HEK293 (cell line): ENCODE measurements at regions not wholly inside any gene's neighbourhood (a gene's known extent, or its start where the extent isn't known, plus 50 kb on each side); places are given as distances from the start of the nearest gene placed in this dataset.
A peak's percentile ranks its signal among the peaks of the same experiment; 100 is the strongest.

Source experiments
- CTCF ChIA-PET: fragments of 350-600 bp; formaldehyde crosslinking; extraction: SDS; loops from one replicate; lab custom pipeline; 2021; ENCODE audit warnings: antibody characterized with exemption; lab: Yijun Ruan, JAX
- POLR2A ChIA-PET: fragments of 300-600 bp; formaldehyde crosslinking; extraction: SDS; loops from one replicate; lab custom pipeline; 2020; ENCODE audit warnings: antibody characterized with exemption, inconsistent platforms; lab: Yijun Ruan, JAX
- H3K27ac ChIP-seq: fragments of 200-500 bp; sonication (Bioruptor generic); 2 replicates; pipeline ENCODE4 v1.5.1; 2014; ENCODE audit warnings: low read depth, low read length, control low read depth, inconsistent platforms; ENCODE audit errors: extremely low read depth
- H3K36me3 ChIP-seq, 2 experiments: fragments of 200-500 bp in 1 of 2; sonication (Bioruptor generic) in 1 of 2; 1 replicate in 1 of 2; 2 replicates in 1 of 2; pipeline ENCODE4 v1.5.1; 2014 to 2017; ENCODE audit warnings: inconsistent platforms in 2 of 2, low read length in 2 of 2; ENCODE audit not compliant: control insufficient read depth in 2 of 2, insufficient read depth in 1 of 2
- H3K4me1 ChIP-seq: fragments of 200-500 bp; sonication (Bioruptor generic); 2 replicates; pipeline ENCODE4 v1.5.1; 2014; ENCODE audit warnings: mild to moderate bottlenecking, low read length, inconsistent platforms; ENCODE audit not compliant: control insufficient read depth, insufficient read depth
- H3K4me3 ChIP-seq: 2 replicates; pipeline ENCODE4 v1.5.1; 2011; ENCODE audit warnings: low read depth, mild to moderate bottlenecking, control low read depth, low read length, moderate library complexity
- H3K9me3 ChIP-seq: fragments of 200-500 bp; sonication (Bioruptor generic); 2 replicates; pipeline ENCODE4 v1.5.1; 2014; ENCODE audit warnings: low read depth, low read length, inconsistent platforms; ENCODE audit not compliant: control insufficient read depth, insufficient read depth
- FEZF1 ChIP-seq: fragments of 450-650 bp; formaldehyde crosslinking; IDR thresholded peaks from 2 replicates; pipeline ENCODE4 v1.5.1; 2016; ENCODE audit warnings: missing biosample characterization, missing genetic modification characterization
- GLI2 ChIP-seq: fragments of 450-650 bp; formaldehyde crosslinking; IDR thresholded peaks from 2 replicates; pipeline ENCODE4; 2017; ENCODE audit warnings: missing biosample characterization, missing genetic modification characterization, low read depth, borderline replicate concordance
- GLI4 ChIP-seq: fragments of 450-650 bp; formaldehyde crosslinking; IDR thresholded peaks from 2 replicates; pipeline ENCODE4 v1.5.1; 2016; ENCODE audit warnings: missing biosample characterization, missing genetic modification characterization
- IKZF3 ChIP-seq: fragments of 450-650 bp; IDR thresholded peaks from 2 replicates; pipeline ENCODE4 v1.5.0; 2018; ENCODE audit warnings: missing biosample characterization, mild to moderate bottlenecking, missing genetic modification characterization, moderate library complexity
- KLF7 ChIP-seq: fragments of 450-650 bp; formaldehyde crosslinking; IDR thresholded peaks from 2 replicates; pipeline ENCODE4 v1.5.1; 2016; ENCODE audit warnings: missing biosample characterization, missing genetic modification characterization, borderline replicate concordance
- MEIS1 ChIP-seq: sonication (generic); formaldehyde crosslinking; IDR thresholded peaks from 2 replicates; pipeline ENCODE4 v1.8.1; 2022; ENCODE audit warnings: missing genetic modification reagents, mild to moderate bottlenecking, borderline replicate concordance
- PRDM1 ChIP-seq: fragments of 450-650 bp; formaldehyde crosslinking; IDR thresholded peaks from 2 replicates; pipeline ENCODE4; 2016; ENCODE audit warnings: missing biosample characterization, missing genetic modification characterization
- SCRT2 ChIP-seq: fragments of 450-650 bp; formaldehyde crosslinking; IDR thresholded peaks from 2 replicates; pipeline ENCODE4 v1.5.1; 2016; ENCODE audit warnings: missing biosample characterization, missing genetic modification characterization
- SP2 ChIP-seq: fragments of 450-650 bp; formaldehyde crosslinking; IDR thresholded peaks from 2 replicates; pipeline ENCODE4 v1.5.1; 2016; ENCODE audit warnings: missing biosample characterization, missing genetic modification characterization
- ZFP69B ChIP-seq: fragments of 450-650 bp; formaldehyde crosslinking; IDR thresholded peaks from 2 replicates; pipeline ENCODE4 v1.5.1; 2016; ENCODE audit warnings: missing biosample characterization, missing genetic modification characterization
- ZNF138 ChIP-seq: fragments of 450-650 bp; formaldehyde crosslinking; IDR thresholded peaks from 2 replicates; pipeline ENCODE4 v1.5.1; 2016; ENCODE audit warnings: missing biosample characterization, missing genetic modification characterization, borderline replicate concordance
- ZNF184 ChIP-seq: fragments of 450-650 bp; IDR thresholded peaks from 2 replicates; pipeline ENCODE4 v1.5.1; 2018; ENCODE audit warnings: missing biosample characterization, mild to moderate bottlenecking, missing genetic modification characterization
- ZNF341 ChIP-seq: fragments of 450-650 bp; formaldehyde crosslinking; IDR thresholded peaks from 2 replicates; pipeline ENCODE4; 2016; ENCODE audit warnings: low read depth, missing biosample characterization, missing genetic modification characterization
- ZNF404 ChIP-seq: fragments of 450-650 bp; formaldehyde crosslinking; IDR thresholded peaks from 2 replicates; pipeline ENCODE4 v1.5.1; 2017; ENCODE audit warnings: missing biosample characterization, missing genetic modification characterization
- ZSCAN30 ChIP-seq: fragments of 450-650 bp; IDR thresholded peaks from 2 replicates; pipeline ENCODE4 v1.5.1; 2018; ENCODE audit warnings: missing biosample characterization, mild to moderate bottlenecking, missing genetic modification characterization, moderate library complexity
- TF ChIP-seq, protein P1 (sequence below): fragments of 450-650 bp; formaldehyde crosslinking; IDR thresholded peaks from 2 replicates; pipeline ENCODE4 v1.5.1; 2017; ENCODE audit warnings: missing biosample characterization, missing genetic modification characterization
- TF ChIP-seq, protein P2 (sequence below): fragments of 450-650 bp; formaldehyde crosslinking; IDR thresholded peaks from 2 replicates; pipeline ENCODE4 v1.5.1; 2017; ENCODE audit warnings: missing biosample characterization, missing genetic modification characterization
- TF ChIP-seq, protein P3 (sequence below): fragments of 450-650 bp; formaldehyde crosslinking; IDR thresholded peaks from 2 replicates; pipeline ENCODE4 v1.5.1; 2016; ENCODE audit warnings: missing biosample characterization, missing genetic modification characterization
- TF ChIP-seq, protein P4 (sequence below): fragments of 450-650 bp; formaldehyde crosslinking; IDR thresholded peaks from 2 replicates; pipeline ENCODE4 v1.5.0; 2017; ENCODE audit warnings: missing biosample characterization, missing genetic modification characterization, borderline replicate concordance
- TF ChIP-seq, protein P5 (sequence below): fragments of 450-650 bp; IDR thresholded peaks from 2 replicates; pipeline ENCODE4 v1.5.1; 2018; ENCODE audit warnings: missing biosample characterization, mild to moderate bottlenecking, missing genetic modification characterization
- TF ChIP-seq, protein P6 (sequence below): fragments of 450-650 bp; formaldehyde crosslinking; IDR thresholded peaks from 2 replicates; pipeline ENCODE4 v1.5.1; 2016; ENCODE audit warnings: missing biosample characterization, missing genetic modification characterization
- TF ChIP-seq, protein P7 (sequence below): fragments of 450-650 bp; formaldehyde crosslinking; IDR thresholded peaks from 2 replicates; pipeline ENCODE4 v1.5.1; 2016; ENCODE audit warnings: missing biosample characterization, missing genetic modification characterization, low read depth

DNA sequence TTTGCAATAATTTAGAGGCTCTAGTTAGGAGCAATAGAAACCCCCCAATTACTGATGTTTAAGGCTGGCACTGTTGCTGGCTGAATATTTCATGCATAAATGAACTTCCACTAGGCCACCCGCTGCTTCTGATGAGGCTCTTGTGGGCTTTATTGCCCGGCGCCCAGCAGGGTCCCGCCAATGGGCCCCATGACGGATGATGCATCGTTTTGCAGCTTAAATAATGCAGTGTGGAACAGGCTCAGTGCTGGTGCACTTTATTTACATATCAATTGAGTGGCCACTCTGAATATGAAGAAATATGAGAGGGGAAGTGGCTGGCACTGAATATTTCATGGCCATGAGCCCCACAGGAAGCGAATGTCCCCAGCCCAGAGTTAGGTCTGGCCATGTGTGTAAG is 155.3 kb upstream of the MAFB start:
- CTCF ChIA-PET: no interaction called here
- no peak overlapping the region for H3K27ac ChIP-seq
- H3K4me1 ChIP-seq: peaks cover 7% of the 10 kb centered on the region
- no peaks in the 10 kb centered on the region for H3K9me3 ChIP-seq
- no peak overlapping the region for H3K4me3 ChIP-seq
- H3K36me3 ChIP-seq: no peaks in the 10 kb centered on the region
- POLR2A ChIA-PET: no interaction called here
- TF ChIP-seq ZNF341 (tag by site-specific recombination): 0 out of 2 replicates have a peak, but pooled peaks have one; percentile 21
- TF ChIP-seq, protein P1, sequence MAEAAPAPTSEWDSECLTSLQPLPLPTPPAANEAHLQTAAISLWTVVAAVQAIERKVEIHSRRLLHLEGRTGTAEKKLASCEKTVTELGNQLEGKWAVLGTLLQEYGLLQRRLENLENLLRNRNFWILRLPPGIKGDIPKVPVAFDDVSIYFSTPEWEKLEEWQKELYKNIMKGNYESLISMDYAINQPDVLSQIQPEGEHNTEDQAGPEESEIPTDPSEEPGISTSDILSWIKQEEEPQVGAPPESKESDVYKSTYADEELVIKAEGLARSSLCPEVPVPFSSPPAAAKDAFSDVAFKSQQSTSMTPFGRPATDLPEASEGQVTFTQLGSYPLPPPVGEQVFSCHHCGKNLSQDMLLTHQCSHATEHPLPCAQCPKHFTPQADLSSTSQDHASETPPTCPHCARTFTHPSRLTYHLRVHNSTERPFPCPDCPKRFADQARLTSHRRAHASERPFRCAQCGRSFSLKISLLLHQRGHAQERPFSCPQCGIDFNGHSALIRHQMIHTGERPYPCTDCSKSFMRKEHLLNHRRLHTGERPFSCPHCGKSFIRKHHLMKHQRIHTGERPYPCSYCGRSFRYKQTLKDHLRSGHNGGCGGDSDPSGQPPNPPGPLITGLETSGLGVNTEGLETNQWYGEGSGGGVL (tag by site-specific recombination): peak; percentile 43; the same call in 1 of the 2 replicates
- TF ChIP-seq IKZF3 (tag by site-specific recombination): peak; percentile 76
- TF ChIP-seq, protein P2, sequence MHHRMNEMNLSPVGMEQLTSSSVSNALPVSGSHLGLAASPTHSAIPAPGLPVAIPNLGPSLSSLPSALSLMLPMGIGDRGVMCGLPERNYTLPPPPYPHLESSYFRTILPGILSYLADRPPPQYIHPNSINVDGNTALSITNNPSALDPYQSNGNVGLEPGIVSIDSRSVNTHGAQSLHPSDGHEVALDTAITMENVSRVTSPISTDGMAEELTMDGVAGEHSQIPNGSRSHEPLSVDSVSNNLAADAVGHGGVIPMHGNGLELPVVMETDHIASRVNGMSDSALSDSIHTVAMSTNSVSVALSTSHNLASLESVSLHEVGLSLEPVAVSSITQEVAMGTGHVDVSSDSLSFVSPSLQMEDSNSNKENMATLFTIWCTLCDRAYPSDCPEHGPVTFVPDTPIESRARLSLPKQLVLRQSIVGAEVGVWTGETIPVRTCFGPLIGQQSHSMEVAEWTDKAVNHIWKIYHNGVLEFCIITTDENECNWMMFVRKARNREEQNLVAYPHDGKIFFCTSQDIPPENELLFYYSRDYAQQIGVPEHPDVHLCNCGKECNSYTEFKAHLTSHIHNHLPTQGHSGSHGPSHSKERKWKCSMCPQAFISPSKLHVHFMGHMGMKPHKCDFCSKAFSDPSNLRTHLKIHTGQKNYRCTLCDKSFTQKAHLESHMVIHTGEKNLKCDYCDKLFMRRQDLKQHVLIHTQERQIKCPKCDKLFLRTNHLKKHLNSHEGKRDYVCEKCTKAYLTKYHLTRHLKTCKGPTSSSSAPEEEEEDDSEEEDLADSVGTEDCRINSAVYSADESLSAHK (tag by site-specific recombination): peak; percentile 79
- TF ChIP-seq, protein P3, sequence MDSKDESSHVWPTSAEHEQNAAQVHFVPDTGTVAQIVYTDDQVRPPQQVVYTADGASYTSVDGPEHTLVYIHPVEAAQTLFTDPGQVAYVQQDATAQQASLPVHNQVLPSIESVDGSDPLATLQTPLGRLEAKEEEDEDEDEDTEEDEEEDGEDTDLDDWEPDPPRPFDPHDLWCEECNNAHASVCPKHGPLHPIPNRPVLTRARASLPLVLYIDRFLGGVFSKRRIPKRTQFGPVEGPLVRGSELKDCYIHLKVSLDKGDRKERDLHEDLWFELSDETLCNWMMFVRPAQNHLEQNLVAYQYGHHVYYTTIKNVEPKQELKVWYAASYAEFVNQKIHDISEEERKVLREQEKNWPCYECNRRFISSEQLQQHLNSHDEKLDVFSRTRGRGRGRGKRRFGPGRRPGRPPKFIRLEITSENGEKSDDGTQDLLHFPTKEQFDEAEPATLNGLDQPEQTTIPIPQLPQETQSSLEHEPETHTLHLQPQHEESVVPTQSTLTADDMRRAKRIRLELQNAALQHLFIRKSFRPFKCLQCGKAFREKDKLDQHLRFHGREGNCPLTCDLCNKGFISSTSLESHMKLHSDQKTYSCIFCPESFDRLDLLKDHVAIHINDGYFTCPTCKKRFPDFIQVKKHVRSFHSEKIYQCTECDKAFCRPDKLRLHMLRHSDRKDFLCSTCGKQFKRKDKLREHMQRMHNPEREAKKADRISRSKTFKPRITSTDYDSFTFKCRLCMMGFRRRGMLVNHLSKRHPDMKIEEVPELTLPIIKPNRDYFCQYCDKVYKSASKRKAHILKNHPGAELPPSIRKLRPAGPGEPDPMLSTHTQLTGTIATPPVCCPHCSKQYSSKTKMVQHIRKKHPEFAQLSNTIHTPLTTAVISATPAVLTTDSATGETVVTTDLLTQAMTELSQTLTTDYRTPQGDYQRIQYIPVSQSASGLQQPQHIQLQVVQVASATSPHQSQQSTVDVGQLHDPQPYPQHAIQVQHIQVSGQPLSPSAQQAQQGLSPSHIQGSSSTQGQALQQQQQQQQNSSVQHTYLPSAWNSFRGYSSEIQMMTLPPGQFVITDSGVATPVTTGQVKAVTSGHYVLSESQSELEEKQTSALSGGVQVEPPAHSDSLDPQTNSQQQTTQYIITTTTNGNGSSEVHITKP (tag by site-specific recombination): peak; percentile 47
- TF ChIP-seq FEZF1: peak; percentile 79
- TF ChIP-seq GLI4 (tag by site-specific recombination): no peak
- TF ChIP-seq ZNF404 (tag by site-specific recombination): no peak
- TF ChIP-seq ZNF138: no peak
- peak; percentile 81; the same call in 1 of the 2 replicates for TF ChIP-seq GLI2 (tag by site-specific recombination)
- TF ChIP-seq SCRT2: peak; percentile 90
- TF ChIP-seq KLF7 (tag by site-specific recombination): no peak
- TF ChIP-seq, protein P4, sequence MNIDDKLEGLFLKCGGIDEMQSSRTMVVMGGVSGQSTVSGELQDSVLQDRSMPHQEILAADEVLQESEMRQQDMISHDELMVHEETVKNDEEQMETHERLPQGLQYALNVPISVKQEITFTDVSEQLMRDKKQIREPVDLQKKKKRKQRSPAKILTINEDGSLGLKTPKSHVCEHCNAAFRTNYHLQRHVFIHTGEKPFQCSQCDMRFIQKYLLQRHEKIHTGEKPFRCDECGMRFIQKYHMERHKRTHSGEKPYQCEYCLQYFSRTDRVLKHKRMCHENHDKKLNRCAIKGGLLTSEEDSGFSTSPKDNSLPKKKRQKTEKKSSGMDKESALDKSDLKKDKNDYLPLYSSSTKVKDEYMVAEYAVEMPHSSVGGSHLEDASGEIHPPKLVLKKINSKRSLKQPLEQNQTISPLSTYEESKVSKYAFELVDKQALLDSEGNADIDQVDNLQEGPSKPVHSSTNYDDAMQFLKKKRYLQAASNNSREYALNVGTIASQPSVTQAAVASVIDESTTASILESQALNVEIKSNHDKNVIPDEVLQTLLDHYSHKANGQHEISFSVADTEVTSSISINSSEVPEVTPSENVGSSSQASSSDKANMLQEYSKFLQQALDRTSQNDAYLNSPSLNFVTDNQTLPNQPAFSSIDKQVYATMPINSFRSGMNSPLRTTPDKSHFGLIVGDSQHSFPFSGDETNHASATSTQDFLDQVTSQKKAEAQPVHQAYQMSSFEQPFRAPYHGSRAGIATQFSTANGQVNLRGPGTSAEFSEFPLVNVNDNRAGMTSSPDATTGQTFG: no peak
- TF ChIP-seq ZNF184 (tag by site-specific recombination): 0 out of 2 replicates have a peak, but pooled peaks have one; percentile 11
- TF ChIP-seq, protein P5, sequence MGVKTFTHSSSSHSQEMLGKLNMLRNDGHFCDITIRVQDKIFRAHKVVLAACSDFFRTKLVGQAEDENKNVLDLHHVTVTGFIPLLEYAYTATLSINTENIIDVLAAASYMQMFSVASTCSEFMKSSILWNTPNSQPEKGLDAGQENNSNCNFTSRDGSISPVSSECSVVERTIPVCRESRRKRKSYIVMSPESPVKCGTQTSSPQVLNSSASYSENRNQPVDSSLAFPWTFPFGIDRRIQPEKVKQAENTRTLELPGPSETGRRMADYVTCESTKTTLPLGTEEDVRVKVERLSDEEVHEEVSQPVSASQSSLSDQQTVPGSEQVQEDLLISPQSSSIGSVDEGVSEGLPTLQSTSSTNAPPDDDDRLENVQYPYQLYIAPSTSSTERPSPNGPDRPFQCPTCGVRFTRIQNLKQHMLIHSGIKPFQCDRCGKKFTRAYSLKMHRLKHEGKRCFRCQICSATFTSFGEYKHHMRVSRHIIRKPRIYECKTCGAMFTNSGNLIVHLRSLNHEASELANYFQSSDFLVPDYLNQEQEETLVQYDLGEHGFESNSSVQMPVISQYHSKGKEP (tag by site-specific recombination): peak; percentile 98
- TF ChIP-seq, protein P6, sequence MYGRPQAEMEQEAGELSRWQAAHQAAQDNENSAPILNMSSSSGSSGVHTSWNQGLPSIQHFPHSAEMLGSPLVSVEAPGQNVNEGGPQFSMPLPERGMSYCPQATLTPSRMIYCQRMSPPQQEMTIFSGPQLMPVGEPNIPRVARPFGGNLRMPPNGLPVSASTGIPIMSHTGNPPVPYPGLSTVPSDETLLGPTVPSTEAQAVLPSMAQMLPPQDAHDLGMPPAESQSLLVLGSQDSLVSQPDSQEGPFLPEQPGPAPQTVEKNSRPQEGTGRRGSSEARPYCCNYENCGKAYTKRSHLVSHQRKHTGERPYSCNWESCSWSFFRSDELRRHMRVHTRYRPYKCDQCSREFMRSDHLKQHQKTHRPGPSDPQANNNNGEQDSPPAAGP (tag by site-specific recombination): no peak
- TF ChIP-seq, protein P7, sequence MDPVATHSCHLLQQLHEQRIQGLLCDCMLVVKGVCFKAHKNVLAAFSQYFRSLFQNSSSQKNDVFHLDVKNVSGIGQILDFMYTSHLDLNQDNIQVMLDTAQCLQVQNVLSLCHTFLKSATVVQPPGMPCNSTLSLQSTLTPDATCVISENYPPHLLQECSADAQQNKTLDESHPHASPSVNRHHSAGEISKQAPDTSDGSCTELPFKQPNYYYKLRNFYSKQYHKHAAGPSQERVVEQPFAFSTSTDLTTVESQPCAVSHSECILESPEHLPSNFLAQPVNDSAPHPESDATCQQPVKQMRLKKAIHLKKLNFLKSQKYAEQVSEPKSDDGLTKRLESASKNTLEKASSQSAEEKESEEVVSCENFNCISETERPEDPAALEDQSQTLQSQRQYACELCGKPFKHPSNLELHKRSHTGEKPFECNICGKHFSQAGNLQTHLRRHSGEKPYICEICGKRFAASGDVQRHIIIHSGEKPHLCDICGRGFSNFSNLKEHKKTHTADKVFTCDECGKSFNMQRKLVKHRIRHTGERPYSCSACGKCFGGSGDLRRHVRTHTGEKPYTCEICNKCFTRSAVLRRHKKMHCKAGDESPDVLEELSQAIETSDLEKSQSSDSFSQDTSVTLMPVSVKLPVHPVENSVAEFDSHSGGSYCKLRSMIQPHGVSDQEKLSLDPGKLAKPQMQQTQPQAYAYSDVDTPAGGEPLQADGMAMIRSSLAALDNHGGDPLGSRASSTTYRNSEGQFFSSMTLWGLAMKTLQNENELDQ (tag by site-specific recombination): no peak
- TF ChIP-seq MEIS1 (CRISPR knock-in tag): no peak
- TF ChIP-seq PRDM1: no peak
- peak; percentile 47; the same call in 1 of the 2 replicates for TF ChIP-seq ZSCAN30 (tag by site-specific recombination)
- peak; percentile 80 for TF ChIP-seq ZFP69B (tag by site-specific recombination)
- no peak for TF ChIP-seq SP2 (tag by site-specific recombination)
